Neutrophil (primary cell): ENCODE measurements at regions not wholly inside any gene's neighbourhood (a gene's known extent, or its start where the extent isn't known, plus 50 kb on each side); places are given as distances from the start of the nearest gene placed in this dataset.

Source experiments
- H3K27ac ChIP-seq: fragments of 200-600 bp; sonication (generic); 2 replicates; pipeline ENCODE4 v1.5.1; 2016; ENCODE audit warnings: mild to moderate bottlenecking, moderate library complexity
- H3K27me3 ChIP-seq: fragments of 200-600 bp; sonication (generic); 2 replicates; pipeline ENCODE4 v1.6.0; 2016; ENCODE audit warnings: mild to moderate bottlenecking
- H3K36me3 ChIP-seq: fragments of 200-600 bp; sonication (generic); 2 replicates; pipeline ENCODE4 v1.5.1; 2017
- H3K4me1 ChIP-seq, 2 experiments: fragments of 200-600 bp in 1 of 2; sonication (generic) in 1 of 2; 1 replicate in 1 of 2; 2 replicates in 1 of 2; pipeline versions ENCODE4 v1.5.1 to v1.6.1; 2013 to 2016; ENCODE audit warnings: low read depth in 1 of 2, low read length in 1 of 2, mild to moderate bottlenecking in 1 of 2, moderate library complexity in 1 of 2; ENCODE audit not compliant: control insufficient read depth in 1 of 2, insufficient read depth in 1 of 2
- H3K4me3 ChIP-seq, 2 experiments: fragments of 200-600 bp in 1 of 2; sonication (generic) in 1 of 2; 1 replicate in 1 of 2; 2 replicates in 1 of 2; pipeline ENCODE4 v1.5.1; 2013 to 2016; ENCODE audit warnings: low read depth in 1 of 2, low read length in 1 of 2, mild to moderate bottlenecking in 1 of 2, moderate library complexity in 1 of 2
- H3K9me3 ChIP-seq: fragments of 200-600 bp; sonication (generic); 2 replicates; pipeline ENCODE4 v1.5.1; 2016
- CTCF ChIP-seq: fragments of 200-600 bp; sonication (generic); IDR thresholded peaks from 2 replicates; pipeline ENCODE4 v1.5.1; 2016; ENCODE audit warnings: antibody characterized with exemption

GRCh38 chr10:131681656-131682055, 219.2 kb upstream of the PPP2R2D start:
- TF ChIP-seq CTCF = no peak
- Histone ChIP-seq H3K4me1 (no peaks in the 10 kb centered on the region), H3K4me3 (no peak overlapping the region), H3K36me3 (no peaks in the 10 kb centered on the region), H3K27me3 (peaks cover 11% of the 10 kb centered on the region), H3K9me3 (no peaks in the 10 kb centered on the region), H3K27ac (no peak overlapping the region)

GRCh38 chr10:131682271-131682962, 218.4 kb upstream of the PPP2R2D start:
- Histone ChIP-seq H3K27ac (no peak overlapping the region), H3K36me3 (no peaks in the 10 kb centered on the region), H3K4me1 (no peaks in the 10 kb centered on the region), H3K27me3 (peaks cover 9% of the 10 kb centered on the region), H3K9me3 (no peaks in the 10 kb centered on the region), H3K4me3 (no peak overlapping the region)
- TF ChIP-seq CTCF = no peak

GRCh38 chr10:131683281-131683861, 217.4 kb upstream of the PPP2R2D start:
- no peaks in the 10 kb centered on the region for H3K36me3 ChIP-seq
- no peak for TF ChIP-seq CTCF

GRCh38 chr10:131683941-131684340, 216.9 kb upstream of the PPP2R2D start:
- Histone ChIP-seq H3K4me1 (no peaks in the 10 kb centered on the region), H3K4me3 (no peak overlapping the region), H3K27ac (no peak overlapping the region), H3K9me3 (no peaks in the 10 kb centered on the region), H3K27me3 (peaks cover 5% of the 10 kb centered on the region), H3K36me3 (no peaks in the 10 kb centered on the region)
- no peak for TF ChIP-seq CTCF

More at GRCh38 chr10:131683281-131683861, 217.4 kb upstream of the PPP2R2D start:
- Histone ChIP-seq H3K9me3 (no peaks in the 10 kb centered on the region), H3K27me3 (peaks cover 5% of the 10 kb centered on the region), H3K4me1 (no peaks in the 10 kb centered on the region), H3K4me3 (no peak overlapping the region), H3K27ac (no peak overlapping the region)

GRCh38 chr10:131685007-131685406, 215.8 kb upstream of the PPP2R2D start:
- Histone ChIP-seq H3K27me3 (peaks cover 5% of the 10 kb centered on the region), H3K36me3 (no peaks in the 10 kb centered on the region), H3K4me3 (no peak overlapping the region), H3K27ac (no peak overlapping the region), H3K9me3 (no peaks in the 10 kb centered on the region), H3K4me1 (no peaks in the 10 kb centered on the region)
- no peak for TF ChIP-seq CTCF
